ENCODE measurements at regions not wholly inside any gene's neighbourhood (a gene's known extent, or its start where the extent isn't known, plus 50 kb on each side); places are given as distances from the start of the nearest gene placed in this dataset.
"Not testable (repeated sequence)": the region's sequence is repeated elsewhere in the genome, so short reads cannot be mapped to it uniquely, and the experiment has no call there.

GRCh38 chr13:65584126-65584525 is 1646.0 kb downstream of the PCDH9 start:
- DNase-seq (ENCODE audit: low spot score), result no peak
- POLR2A ChIA-PET (ENCODE audit: low non-redundant PET), result interaction anchor here (0.6 kb wide), 1 partner anchor 809 kb away, joined by 7 read pairs; no protein-coding TSS in a partner anchor
- CTCF ChIA-PET, result no interaction called here
- no peak for TF ChIP-seq CTCF (conservative IDR thresholded peaks at IDR 0.05; ENCODE audit: low read depth)
- no peak overlapping the region for H3K27ac ChIP-seq

GRCh38 chr13:65582160-65582559 is 1648.0 kb downstream of the PCDH9 start:
- ChIA-PET CTCF (no interaction called here), POLR2A (ENCODE audit: low non-redundant PET) (no interaction called here)
- no peak for DNase-seq (ENCODE audit: low spot score)
- TF ChIP-seq CTCF (conservative IDR thresholded peaks at IDR 0.05; ENCODE audit: low read depth), result no peak
- no peak overlapping the region for H3K27ac ChIP-seq

- H3K27ac ChIP-seq; DNase-seq (ENCODE audit: low spot score); POLR2A ChIA-PET (ENCODE audit: low non-redundant PET); CTCF ChIA-PET: not testable (repeated sequence)
Measured at GRCh38 chr13:65564561-65564960, 1665.6 kb downstream of the PCDH9 start.

- DNase-seq (ENCODE audit: low spot score), result no peak
- POLR2A ChIA-PET (ENCODE audit: low non-redundant PET), result no interaction called here
- TF ChIP-seq CTCF (conservative IDR thresholded peaks at IDR 0.05; ENCODE audit: low read depth), result no peak
Measured at GRCh38 chr13:65562305-65562704, 1667.8 kb downstream of the PCDH9 start.

GRCh38 chr13:65560936-65561335 is 1669.2 kb downstream of the PCDH9 start:
- no peak overlapping the region for H3K27ac ChIP-seq
- no peak for DNase-seq (ENCODE audit: low spot score)
- CTCF ChIA-PET, result no interaction called here
- TF ChIP-seq CTCF (conservative IDR thresholded peaks at IDR 0.05; ENCODE audit: low read depth), result no peak
- POLR2A ChIA-PET (ENCODE audit: low non-redundant PET), result no interaction called here

More at GRCh38 chr13:65562305-65562704, 1667.8 kb downstream of the PCDH9 start:
- CTCF ChIA-PET, result no interaction called here
- no peak overlapping the region for H3K27ac ChIP-seq

- CTCF ChIA-PET, result no interaction called here
- POLR2A ChIA-PET (ENCODE audit: low non-redundant PET), result no interaction called here
- no peak for DNase-seq (ENCODE audit: low spot score)
- TF ChIP-seq CTCF (conservative IDR thresholded peaks at IDR 0.05; ENCODE audit: low read depth), result no peak
- H3K27ac ChIP-seq, result no peak overlapping the region
Measured at GRCh38 chr13:65555962-65556361, 1674.2 kb downstream of the PCDH9 start.

GRCh38 chr13:65553096-65553727 is 1676.9 kb downstream of the PCDH9 start:
- ChIA-PET POLR2A (ENCODE audit: low non-redundant PET) (no interaction called here), CTCF (no interaction called here)
- no peak for TF ChIP-seq CTCF (conservative IDR thresholded peaks at IDR 0.05; ENCODE audit: low read depth)
- no peak for DNase-seq (ENCODE audit: low spot score)
- no peak overlapping the region for H3K27ac ChIP-seq
